RWPE1 (cell line): ENCODE measurements at regions not wholly inside any gene's neighbourhood (a gene's known extent, or its start where the extent isn't known, plus 50 kb on each side); places are given as distances from the start of the nearest gene placed in this dataset.
"Not testable (repeated sequence)": the region's sequence is repeated elsewhere in the genome, so short reads cannot be mapped to it uniquely, and the experiment has no call there.

ENCODE experiments used
- CTCF ChIA-PET: fragments of 350-600 bp; sonication (Branson Sonifier 250); formaldehyde crosslinking; extraction: SDS; loops from one replicate; lab custom pipeline; 2021; lab: Yijun Ruan, JAX
- POLR2A ChIA-PET: fragments of 400-600 bp; formaldehyde crosslinking; extraction: SDS; loops from one replicate; lab custom pipeline; 2020; ENCODE audit warnings: antibody characterized with exemption; ENCODE audit not compliant: low non-redundant PET; lab: Yijun Ruan, JAX
- DNase-seq: peaks from one replicate; pipeline ENCODE4 v3.0.0; 2012; ENCODE audit warnings: low spot score
- H3K27ac ChIP-seq: fragments of 450-650 bp; 2 replicates; pipeline ENCODE4 v1.5.1; 2017
- TF ChIP-seq, protein P1 (sequence below): fragments of 450-650 bp; conservative IDR thresholded peaks from 2 replicates; pipeline ENCODE4 v1.5.1; 2017; ENCODE audit warnings: low read depth, mild to moderate bottlenecking

DNA sequence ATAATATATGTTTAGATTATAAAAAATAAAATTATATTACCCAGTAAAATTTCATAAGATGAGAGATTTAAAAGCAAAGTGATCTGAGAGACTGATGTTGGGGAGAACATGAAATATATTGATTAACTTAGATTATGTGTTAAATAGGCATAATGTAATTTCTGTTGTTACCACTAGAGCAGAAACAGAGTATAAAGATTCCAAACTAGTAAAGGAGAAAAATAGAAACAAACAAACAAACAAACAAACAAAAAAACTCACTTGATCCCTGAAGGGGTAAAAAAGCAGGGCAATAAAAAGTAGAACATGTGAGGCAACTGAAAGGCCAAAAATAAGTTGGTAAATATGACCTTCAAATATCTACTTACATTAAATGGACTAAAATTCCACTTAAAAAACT is 640.4 kb upstream of the RGS18 start:
- POLR2A ChIA-PET: no interaction called here
- no peak for DNase-seq

GRCh38 chr1:191519519-191519918 is 638.7 kb upstream of the RGS18 start:
- H3K27ac ChIP-seq: no peak overlapping the region
- TF ChIP-seq, protein P1, sequence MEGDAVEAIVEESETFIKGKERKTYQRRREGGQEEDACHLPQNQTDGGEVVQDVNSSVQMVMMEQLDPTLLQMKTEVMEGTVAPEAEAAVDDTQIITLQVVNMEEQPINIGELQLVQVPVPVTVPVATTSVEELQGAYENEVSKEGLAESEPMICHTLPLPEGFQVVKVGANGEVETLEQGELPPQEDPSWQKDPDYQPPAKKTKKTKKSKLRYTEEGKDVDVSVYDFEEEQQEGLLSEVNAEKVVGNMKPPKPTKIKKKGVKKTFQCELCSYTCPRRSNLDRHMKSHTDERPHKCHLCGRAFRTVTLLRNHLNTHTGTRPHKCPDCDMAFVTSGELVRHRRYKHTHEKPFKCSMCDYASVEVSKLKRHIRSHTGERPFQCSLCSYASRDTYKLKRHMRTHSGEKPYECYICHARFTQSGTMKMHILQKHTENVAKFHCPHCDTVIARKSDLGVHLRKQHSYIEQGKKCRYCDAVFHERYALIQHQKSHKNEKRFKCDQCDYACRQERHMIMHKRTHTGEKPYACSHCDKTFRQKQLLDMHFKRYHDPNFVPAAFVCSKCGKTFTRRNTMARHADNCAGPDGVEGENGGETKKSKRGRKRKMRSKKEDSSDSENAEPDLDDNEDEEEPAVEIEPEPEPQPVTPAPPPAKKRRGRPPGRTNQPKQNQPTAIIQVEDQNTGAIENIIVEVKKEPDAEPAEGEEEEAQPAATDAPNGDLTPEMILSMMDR: no peak
- POLR2A ChIA-PET: no interaction called here
- CTCF ChIA-PET: no interaction called here
- DNase-seq: no peak

More for the DNA sequence above, 640.4 kb upstream of the RGS18 start:
- no peak overlapping the region for H3K27ac ChIP-seq
- TF ChIP-seq, protein P1: 0 out of 2 replicates have a peak, but pooled peaks have one; percentile 5
- CTCF ChIA-PET: no interaction called here

DNA sequence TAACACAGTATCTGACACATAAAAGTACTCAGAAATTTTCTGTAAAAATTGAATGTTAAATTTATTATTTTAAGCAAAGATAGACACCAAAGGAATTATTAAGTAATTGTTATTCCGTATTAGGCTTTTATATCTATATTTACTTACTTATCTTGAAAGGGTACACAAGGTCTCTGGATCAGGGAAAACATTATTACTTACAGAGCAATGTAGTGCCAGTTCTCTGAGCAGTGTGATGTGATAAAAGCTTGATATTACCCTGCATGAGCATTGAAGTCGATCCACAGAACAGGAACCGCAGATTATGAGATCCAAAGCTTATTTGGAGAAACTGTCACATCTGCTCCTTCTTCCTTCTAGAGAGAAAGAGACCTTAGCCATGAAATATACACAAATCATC is 637.9 kb upstream of the RGS18 start:
- ChIA-PET CTCF (no interaction called here), POLR2A (no interaction called here)
- TF ChIP-seq, protein P1: no peak
- no peak for DNase-seq
- H3K27ac ChIP-seq: no peak overlapping the region

DNA sequence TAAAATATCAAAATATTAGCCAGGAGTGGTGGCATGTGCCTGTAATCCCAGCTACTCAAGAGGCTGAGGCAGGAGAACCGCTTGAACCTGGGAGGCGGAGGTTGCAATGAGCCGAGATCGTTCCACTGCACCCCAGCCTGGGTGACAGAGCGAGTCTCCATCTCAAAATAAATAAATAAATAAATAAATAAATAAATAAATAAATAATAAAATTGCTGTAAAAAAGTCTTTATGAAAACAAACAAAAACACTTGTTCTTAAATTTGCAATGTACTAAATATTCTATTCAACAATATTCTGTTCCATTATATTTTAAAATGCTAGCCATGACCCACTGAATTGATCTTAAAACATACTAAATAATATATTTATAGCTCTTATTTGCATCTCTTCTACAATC is 632.3 kb upstream of the RGS18 start:
- CTCF ChIA-PET: interaction anchor here (0.6 kb wide), 2 partner anchors 203 to 616 kb away, joined by 3 to 6 read pairs; no protein-coding TSS in a partner anchor
- H3K27ac ChIP-seq, POLR2A ChIA-PET, DNase-seq: not testable (repeated sequence)

GRCh38 chr1:191528275-191528674 is 630.0 kb upstream of the RGS18 start:
- DNase-seq: peak; percentile 61
- POLR2A ChIA-PET: no interaction called here
- CTCF ChIA-PET: no interaction called here
- TF ChIP-seq, protein P1: no peak
- no peak overlapping the region for H3K27ac ChIP-seq

DNA sequence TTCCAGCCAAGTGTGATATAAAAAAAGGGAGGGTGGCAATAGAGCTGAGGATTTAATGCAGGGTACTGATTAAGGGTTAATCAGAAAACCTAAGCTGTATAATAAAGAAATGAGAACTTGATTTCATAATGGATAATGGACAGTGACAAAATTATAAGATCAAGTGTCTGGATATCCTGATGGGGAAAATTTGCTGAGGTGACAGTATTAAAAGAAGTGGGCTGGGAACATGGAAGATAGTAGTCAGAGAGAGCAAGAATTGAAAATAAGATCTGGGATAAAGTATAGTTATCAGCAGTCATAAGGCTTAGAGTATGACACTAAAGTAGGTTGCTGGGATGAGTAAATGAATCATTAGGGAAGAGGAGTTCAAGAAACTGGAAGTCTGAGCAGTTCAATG is 627.3 kb upstream of the RGS18 start:
- POLR2A ChIA-PET: no interaction called here
- TF ChIP-seq, protein P1: no peak
- CTCF ChIA-PET: no interaction called here
- DNase-seq: no peak
- no peak overlapping the region for H3K27ac ChIP-seq

DNA sequence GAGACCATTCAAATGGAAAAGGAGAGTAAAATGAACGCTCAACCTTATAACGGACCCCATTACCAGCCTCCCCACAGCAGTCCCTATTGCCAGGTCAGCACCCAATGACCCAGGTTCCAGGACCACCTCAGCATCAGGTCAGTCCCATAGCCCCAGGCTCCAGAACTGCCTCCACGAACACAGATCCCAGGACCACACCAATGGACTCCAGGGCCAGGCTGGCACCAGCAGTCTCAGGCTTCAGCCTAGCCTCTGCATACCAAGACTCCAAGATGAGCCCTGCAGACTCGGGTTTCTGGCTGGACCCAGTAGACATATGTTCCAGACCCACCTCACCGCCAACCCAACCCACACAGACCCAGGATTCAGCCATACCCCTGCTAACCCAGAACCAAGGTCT is 625.0 kb upstream of the RGS18 start:
- H3K27ac ChIP-seq: no peak overlapping the region
- DNase-seq: no peak
- ChIA-PET POLR2A (no interaction called here), CTCF (no interaction called here)
- TF ChIP-seq, protein P1: no peak
